Forelimb muscle (tissue), 1 donor: ENCODE measurements at regions not wholly inside any gene's neighbourhood (a gene's known extent, or its start where the extent isn't known, plus 50 kb on each side); places are given as distances from the start of the nearest gene placed in this dataset.

Experiments used
- DNase-seq: peaks from one replicate; pipeline ENCODE4 v3.0.0-alpha.2; 2013; ENCODE audit warnings: low read depth

DNA sequence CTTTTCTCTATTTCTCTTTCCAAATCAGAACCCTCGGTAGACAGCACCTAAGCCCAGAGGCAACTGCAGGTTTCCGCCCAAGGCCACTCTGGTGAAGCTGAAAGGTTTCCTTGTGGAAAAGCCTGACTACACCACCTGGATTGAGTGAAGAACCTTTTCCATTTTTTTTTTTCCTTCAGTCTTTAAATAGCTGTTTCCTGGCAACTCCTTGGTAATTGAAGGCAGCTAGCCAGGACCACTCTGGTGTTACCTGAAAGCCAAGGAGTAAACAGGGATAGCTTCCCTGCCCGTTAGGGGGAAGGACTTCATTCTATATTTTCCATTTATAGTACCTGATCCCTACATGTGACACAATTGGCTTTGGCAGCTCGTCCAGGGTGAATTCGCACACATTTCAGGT, 1238.4 kb downstream of the GRIK2 start:
- no peak for DNase-seq

GRCh38 chr6:102623201-102623600, 1229.7 kb downstream of the GRIK2 start:
- no peak for DNase-seq

DNA sequence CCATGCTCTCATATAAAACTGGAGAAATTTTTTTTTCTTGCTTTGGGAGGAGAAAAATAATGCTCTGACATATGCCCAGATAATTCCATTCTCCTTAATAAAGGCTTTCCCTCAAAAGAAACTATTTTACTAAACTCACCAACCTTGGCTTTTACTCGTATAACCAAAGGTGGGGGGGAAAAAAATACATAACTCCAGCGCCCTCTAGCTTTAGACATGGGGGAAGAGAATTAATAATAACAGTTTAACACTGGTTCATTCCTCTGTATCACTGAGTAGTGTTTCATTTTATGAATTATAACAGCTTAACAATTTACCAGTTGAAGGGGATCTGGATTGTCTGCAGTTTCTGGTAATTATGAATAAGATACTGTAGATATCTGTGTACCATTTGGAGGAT, 1226.1 kb downstream of the GRIK2 start:
- no peak for DNase-seq

- DNase-seq: no peak
Measured at GRCh38 chr6:102582569-102582968, 1189.1 kb downstream of the GRIK2 start.

DNA sequence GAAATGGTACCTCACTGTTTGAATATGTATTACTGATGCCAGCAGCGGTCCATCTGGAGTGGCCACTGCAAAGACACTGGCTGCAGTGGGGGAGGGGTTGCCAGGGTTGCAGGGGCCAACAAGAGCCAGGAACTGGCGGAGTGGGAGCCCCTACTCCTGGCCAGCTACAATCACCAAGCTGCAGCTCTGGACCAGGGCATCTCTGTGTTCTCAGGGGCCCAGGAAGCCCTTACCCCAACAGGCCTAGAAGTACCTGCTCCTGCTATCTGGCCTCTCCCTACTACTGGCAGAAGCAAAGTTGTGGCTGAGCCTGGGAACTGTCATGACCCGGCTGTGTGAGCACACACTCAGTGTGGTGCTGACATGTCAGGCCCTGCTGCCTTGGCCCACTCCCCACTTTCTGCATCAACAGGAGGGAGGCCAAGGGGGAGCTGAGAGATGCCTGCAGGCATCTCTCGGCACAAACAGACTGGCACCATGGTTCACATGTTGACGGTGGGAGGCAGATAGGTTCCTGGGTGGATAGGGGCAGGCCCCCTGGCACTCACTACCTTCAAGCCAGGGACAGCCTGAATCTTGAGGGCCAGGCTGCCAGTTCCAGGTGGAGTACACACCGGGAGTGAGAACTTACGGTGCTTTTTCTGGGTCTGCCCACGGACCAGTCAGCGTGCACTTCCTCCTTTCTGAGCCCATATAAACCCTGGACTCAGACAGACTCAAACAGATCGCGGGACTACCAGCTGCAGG, 1188.0 kb downstream of the GRIK2 start:
- DNase-seq: no peak

GRCh38 chr6:102571236-102571908, 1177.9 kb downstream of the GRIK2 start:
- DNase-seq: no peak

GRCh38 chr6:102562713-102563112, 1169.2 kb downstream of the GRIK2 start:
- no peak for DNase-seq

DNA sequence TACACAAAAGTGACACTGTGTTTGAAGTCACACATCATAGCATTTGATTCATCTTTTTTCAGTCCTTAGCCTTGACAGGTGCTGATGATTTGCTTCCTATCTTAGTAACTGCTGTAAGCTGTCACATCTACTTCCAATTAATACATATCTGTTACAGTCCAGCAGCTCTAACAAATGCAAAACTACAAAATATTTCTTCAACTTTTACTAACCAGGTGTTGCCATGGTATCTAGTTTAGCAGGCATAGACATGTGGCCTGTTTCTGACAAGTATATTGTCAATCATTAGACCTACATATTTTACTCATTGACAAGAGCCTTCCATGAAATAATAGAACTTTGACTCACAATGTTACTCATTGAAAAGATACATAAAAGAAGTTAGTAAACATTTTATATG, 1159.7 kb downstream of the GRIK2 start:
- DNase-seq: no peak

DNA sequence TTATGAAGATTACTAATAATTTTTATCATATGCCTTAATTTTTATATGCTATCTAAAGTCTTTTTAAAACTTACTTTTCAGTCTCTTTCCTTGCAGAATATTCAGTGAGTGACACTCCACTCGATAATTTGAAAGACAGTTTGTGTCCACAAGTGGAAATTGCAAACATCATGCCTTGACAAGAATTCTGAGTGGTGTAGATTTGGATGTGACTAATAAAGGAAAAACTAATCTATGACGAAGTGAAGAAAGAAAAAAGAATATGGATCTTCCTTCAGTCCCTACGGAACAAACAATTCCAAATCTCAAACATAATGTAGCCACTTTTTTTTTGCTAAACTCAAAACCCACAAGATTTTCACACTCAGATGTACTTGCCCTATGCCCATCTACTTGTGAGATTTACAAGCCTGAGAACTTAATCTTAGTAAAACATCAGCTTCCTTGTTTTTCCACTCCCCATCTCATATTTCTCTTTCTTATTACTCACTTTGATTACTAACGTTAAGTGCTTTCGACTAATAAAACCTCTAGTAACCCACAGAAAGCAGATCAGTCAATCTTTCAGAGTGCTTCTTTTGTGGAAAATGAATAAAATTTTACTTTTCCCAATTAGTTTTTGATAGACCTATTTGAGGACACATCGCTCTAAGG, 1155.8 kb downstream of the GRIK2 start:
- no peak for DNase-seq

DNA sequence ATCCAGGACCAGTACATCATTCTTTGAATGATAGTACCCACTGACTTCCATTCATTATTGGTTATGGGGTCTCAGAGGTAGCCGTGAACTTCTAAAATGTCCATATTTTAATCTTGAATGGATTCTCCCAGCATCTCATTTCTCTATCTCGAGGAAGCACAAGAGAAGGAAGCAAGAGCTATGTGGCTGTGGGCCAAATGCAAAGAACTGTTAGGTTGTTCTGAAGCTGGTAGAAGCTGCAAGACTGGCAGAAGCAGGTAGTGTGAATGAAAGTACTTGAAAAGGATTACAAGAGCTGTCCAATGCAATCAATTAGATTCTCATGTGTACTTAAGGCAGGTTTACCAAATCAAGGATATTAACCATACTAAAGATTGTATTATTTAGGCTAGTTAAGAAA, 1131.8 kb downstream of the GRIK2 start:
- DNase-seq: no peak

GRCh38 chr6:102520966-102521365, 1127.5 kb downstream of the GRIK2 start:
- DNase-seq: no peak

- DNase-seq: no peak
Measured at GRCh38 chr6:102517506-102517905, 1124.0 kb downstream of the GRIK2 start.

- DNase-seq: no peak
Measured at GRCh38 chr6:102501615-102502014, 1108.1 kb downstream of the GRIK2 start.

DNA sequence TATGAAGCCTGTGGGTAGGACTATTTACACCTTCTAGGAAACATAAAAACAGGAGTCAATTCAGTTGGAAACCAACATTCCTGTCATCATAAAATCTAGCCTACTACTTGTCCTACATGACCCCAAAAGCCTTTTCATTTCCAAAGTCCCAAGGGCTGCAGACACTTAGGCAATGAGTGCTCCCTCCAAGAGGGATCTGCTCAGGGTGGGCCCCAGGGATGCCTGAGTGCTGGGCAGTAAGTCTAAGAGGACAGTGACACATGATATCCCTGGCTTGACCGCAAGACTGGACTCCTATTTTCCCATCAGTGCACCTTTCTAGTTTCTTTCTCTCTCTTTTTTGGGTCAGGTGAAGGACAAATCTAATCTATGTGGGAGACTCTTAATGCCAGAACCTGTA, 1101.3 kb downstream of the GRIK2 start:
- no peak for DNase-seq

- no peak for DNase-seq
Measured at GRCh38 chr6:102493485-102493884, 1100.0 kb downstream of the GRIK2 start.

GRCh38 chr6:102488729-102489128, 1095.2 kb downstream of the GRIK2 start:
- DNase-seq: no peak

- no peak for DNase-seq
Measured at GRCh38 chr6:102485480-102485879, 1092.0 kb downstream of the GRIK2 start.

DNA sequence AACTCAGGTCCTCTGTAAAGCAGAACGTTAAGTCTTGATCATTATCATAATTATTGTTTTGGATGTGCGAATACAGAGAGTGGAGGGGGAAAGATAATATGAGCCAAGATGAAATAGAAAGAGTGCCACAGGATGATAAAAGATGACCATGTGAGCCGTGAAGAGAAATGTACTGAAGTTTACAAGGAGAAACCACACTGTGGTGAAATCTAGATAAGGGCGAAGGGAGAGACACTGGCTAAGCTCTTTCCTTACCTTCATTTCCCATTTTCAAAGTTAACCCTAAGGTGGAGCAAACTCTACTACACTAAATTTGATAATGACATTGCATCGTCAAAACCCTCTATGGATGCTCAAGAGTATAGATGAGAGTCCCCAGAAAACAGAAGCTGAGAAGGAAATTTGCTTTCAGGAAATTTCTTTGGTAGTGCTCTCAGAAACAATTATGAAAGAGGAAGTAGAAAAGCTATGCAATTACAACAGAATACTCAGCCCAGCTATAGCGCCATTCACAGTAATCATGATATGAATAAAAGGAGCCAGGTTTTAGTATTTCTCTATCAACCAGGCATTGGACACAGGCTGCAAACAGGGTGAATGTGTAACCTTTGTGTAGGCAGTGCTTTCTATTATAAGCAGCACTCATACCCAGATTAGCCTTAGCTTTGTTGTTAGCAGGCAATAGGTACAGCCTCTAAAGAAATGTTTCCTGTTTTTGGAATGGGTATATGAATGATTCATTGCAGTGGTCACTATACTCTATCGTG, 1080.7 kb downstream of the GRIK2 start:
- no peak for DNase-seq

GRCh38 chr6:102458990-102459389, 1065.5 kb downstream of the GRIK2 start:
- DNase-seq: no peak

GRCh38 chr6:102438171-102438570, 1044.7 kb downstream of the GRIK2 start:
- no peak for DNase-seq

GRCh38 chr6:102417368-102417998, 1024.0 kb downstream of the GRIK2 start:
- DNase-seq: no peak

GRCh38 chr6:102415891-102416290, 1022.4 kb downstream of the GRIK2 start:
- DNase-seq: no peak
